ENCODE measurements at regions not wholly inside any gene's neighbourhood (a gene's known extent, or its start where the extent isn't known, plus 50 kb on each side); places are given as distances from the start of the nearest gene placed in this dataset.
A peak's percentile ranks its signal among the peaks of the same experiment; 100 is the strongest.

DNA sequence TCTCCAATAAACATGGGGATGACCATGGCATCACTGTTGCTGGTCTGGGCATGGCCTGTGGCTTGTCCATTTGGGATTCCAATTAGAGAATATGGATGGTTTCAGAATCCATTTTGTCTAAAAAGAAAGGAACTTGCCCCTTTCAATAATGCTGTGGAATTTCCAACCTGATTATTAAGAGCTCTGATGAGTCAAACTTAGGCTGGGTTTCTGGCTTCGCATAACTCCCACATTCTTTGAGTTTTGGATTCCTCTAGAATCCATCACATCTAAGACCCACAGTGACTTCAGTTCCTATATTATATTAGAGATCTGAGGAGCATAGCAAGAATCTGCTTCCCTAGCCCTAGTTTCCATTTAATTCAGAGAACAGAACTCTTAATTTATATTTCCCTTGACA is 531.5 kb downstream of the TNS1 start:
- Histone ChIP-seq H3K27ac (no peak overlapping the region), H3K4me3 (no peak overlapping the region)

DNA sequence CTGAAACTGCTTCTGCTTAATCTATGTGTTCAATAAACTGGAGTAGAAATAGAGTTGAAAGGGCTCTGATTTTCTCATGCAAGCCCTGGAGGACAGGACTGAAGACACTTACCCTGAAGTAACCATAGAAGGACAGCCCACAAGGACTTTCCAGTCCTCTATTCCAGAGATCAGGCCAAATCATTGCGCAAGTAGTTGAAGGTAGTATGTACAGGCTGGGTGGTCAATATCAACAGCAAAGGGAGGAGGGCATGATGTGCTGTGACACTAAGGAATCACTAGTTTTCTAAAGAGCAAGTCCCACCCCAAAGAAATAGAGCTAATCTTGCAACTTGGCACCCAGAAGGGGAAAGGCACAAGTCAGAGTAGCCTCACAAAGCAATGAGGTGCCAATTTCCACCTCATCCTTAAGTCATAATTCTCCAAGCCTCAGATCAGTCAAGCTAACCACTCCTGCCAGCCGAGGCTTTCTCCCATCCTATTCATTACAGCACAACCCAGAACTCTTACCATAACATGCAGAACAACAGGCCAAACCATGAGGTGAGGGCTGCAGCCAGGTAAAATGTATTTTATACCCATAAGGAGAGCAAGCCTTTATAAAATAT is 533.5 kb downstream of the TNS1 start:
- no peak overlapping the region for H3K27ac ChIP-seq
- no peak overlapping the region for H3K4me3 ChIP-seq

DNA sequence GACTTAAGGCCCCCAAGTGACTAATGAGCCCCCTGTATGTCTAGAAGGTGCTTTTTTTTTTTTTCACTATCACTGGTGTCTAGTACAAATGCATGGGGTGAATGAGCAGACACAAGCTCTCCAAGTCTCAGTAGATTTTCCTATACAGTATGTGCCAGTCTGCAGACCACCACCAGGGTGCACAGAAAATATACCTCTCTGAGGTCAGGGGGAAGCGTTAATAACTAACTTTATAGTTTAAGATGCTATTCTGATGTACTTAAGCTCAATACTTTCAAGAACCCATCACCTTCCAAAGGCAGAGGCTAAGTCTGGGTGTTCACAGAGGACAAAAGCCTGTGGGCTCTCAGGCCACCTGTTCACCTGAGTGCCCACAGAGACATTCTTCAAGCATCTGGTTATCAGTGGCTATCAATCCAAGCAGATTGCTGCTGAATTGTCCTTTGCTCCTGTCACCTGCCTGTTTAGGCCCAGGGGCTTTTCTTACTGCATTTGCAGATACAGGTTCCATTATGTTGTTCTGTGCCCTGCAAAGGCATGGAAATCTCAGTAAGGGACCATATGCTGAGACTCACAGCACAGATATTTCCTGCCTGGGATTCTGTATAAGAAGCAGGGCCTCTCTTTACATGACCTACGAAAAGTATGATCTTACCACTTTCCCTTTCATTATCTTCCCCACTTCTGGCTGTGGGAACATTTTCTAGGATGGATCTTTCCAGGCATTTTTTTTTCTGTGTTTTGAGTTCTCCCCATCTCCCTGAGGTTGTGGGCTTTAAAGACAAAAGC is 534.6 kb downstream of the TNS1 start:
- Histone ChIP-seq H3K4me3 (no peak overlapping the region), H3K27ac (no peak overlapping the region)

DNA sequence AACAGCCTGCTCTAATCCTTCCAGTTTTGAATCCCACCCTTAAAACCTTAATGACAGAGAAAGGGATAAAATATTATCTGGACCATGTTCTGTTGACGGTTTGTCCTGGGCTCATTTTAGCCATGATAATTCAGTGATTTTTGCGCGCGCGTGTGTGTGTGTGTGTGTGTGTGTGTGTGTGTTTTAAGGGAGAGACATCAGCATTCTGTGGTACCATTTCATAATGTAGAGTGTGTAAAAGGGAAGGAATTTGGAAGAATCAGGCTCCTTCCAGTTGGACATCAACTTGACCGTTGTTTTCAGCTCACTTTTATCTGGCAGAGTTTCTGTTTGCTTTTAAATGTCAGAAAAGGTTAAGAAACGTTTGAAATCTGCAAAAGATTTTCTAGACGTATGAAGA is 535.5 kb downstream of the TNS1 start:
- Histone ChIP-seq H3K27ac (peak overlapping the region in 2 of 21 experiments; percentile 17 to 26), H3K4me3 (no peak overlapping the region)

- H3K27ac ChIP-seq, result peak overlapping the region in 3 of 21 experiments; percentile 15 to 26 (median 17)
- H3K4me3 ChIP-seq, result no peak overlapping the region
Observed at GRCh38 chr2:217466805-217467204, 536.0 kb downstream of the TNS1 start.

DNA sequence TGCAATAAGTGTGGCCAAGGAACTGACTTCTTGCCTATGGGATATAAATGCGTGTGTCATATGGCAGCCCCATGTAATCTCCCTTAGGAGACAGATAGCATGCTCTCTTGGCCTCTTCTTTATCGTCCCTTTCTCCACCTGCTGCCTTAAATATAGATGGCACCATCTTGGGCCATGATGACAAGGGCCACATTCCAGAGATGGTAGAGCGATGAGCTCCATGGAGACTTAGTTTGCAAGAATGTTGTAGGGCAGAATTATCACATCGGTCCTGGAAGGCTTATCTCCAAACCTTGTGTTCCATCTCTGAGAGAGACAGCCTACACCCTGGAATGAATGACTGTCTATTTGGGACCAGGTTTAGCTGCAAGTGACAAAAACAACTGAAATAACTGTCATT is 536.7 kb downstream of the TNS1 start:
- H3K4me3 ChIP-seq, result no peak overlapping the region
- H3K27ac ChIP-seq, result peak overlapping the region in 2 of 21 experiments; percentile 17 to 26

- Histone ChIP-seq H3K27ac (no peak overlapping the region), H3K4me3 (no peak overlapping the region)
Observed at GRCh38 chr2:217465100-217465499, 537.7 kb downstream of the TNS1 start.

- H3K4me3 ChIP-seq, result no peak overlapping the region
- H3K27ac ChIP-seq, result no peak overlapping the region
Observed at GRCh38 chr2:217463402-217464075, 539.3 kb downstream of the TNS1 start.

DNA sequence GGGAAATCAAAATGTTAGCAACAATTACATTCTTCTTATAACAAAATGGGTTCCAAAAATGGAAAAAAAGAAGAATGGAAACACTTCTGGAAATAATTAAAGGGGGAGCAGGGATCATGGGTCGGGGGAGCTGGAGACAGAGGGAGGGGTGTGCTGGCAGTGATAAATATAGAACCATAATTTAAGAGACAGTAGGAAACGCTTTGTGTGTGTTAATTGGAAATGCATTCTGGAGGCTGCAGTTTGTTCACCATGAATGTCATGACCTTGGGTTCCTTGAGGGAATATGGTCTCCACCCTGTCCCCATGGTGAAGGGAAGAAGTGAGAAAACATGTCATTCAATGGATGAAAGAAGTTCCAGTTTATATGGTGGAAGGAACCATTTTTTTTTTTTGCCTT is 540.7 kb downstream of the TNS1 start:
- Histone ChIP-seq H3K4me3 (no peak overlapping the region), H3K27ac (no peak overlapping the region)

DNA sequence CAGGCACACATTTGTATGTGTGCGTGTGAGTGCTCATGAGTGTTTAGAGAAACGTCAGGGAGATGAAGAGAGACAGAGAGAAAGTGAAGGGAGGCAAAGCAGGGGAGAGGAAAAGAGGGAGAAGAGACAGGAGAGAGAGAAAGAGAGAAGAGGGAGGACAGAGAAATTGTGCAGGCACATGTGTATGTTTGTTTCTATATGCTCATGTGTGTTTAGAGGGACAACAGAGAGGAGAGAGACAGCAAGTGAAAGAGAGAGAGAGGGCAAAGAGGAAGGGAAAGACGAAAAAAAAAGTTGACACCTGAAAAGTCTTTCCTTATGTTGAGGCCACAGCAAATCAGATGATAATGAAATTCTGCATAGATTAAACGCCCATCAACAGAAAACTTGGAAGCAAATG is 541.1 kb downstream of the TNS1 start:
- no peak overlapping the region for H3K27ac ChIP-seq
- H3K4me3 ChIP-seq, result no peak overlapping the region

DNA sequence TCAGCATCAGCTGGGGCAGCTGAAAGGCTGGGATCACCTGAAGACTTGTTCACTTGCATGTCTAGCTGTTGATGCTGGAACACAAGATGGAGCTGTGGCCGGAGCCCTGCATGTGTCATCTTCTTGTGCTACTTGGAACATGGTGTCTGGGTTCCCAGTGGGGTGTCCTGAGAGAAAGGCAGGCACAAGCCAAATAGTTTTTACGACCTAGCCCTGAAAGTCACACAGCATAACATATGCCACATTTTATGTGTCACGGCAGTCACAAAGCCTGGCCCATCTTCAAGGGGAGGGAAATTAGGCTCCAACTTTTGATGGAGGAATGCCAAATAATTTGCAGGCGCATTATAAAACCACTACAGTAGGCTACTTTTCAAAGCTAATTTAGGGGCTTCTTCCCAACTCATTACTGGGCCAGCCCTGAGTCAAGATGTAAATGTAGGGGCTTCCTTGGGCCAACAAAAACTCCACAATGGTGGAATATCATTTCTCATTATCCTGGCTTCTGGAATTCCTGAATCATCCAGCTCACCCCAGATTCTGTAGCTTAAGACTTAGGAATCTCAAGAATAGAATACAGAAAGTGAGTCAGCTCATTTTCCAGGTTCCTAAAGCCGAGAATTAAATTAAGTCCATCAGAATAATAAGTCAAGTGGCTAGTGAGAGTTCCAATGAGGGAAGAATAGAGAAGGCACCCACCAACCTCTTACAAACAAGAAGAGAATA is 543.0 kb downstream of the TNS1 start:
- H3K4me3 ChIP-seq, result no peak overlapping the region
- H3K27ac ChIP-seq, result no peak overlapping the region

GRCh38 chr2:217459016-217459415 is 543.8 kb downstream of the TNS1 start:
- no peak overlapping the region for H3K27ac ChIP-seq
- no peak overlapping the region for H3K4me3 ChIP-seq

DNA sequence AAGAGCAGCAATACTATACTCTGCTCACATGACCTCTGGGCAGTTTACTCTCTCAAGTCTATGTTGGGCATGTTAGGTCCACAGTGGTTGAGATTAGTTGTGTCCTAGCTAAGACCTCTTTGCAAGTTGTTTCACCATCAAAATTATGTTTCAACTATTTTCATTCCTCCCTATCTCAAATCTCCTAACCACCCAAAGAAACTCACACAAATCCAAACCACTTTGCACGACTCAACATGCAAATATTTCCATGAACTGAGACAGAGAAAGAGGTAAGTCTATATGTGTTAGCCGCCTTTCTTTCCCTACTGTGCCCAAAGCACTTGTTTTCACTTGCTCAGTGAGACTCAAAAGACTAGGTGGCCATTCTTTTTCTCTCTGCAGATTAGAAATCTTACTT is 546.8 kb downstream of the TNS1 start:
- H3K27ac ChIP-seq, result no peak overlapping the region

GRCh38 chr2:217452928-217453327 is 549.9 kb downstream of the TNS1 start:
- no peak overlapping the region for H3K27ac ChIP-seq
- H3K4me3 ChIP-seq, result no peak overlapping the region

More for the DNA sequence above, 546.8 kb downstream of the TNS1 start:
- no peak overlapping the region for H3K4me3 ChIP-seq

GRCh38 chr2:217451666-217452065 is 551.1 kb downstream of the TNS1 start:
- no peak overlapping the region for H3K27ac ChIP-seq
- H3K4me3 ChIP-seq, result no peak overlapping the region

DNA sequence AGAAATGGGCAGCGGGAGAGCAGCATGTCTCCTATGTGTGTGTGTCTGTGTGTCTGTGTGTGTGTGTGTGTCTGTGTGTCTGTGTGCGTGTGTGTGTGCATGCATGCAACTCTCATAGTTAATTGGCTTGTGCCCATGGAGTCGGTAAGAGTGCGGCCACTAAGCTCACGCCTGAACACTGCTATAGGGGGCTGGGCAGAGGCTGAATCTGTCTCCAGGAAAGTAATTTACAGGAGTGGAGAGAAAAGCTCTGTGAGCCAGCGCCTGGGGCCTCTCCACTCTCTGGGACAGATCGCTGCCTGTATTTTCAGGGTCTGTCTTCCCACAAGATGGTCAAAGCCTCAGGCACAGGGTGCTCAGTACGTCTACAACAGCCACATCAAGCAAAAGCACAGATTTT is 553.4 kb downstream of the TNS1 start:
- no peak overlapping the region for H3K4me3 ChIP-seq

GRCh38 chr2:217448860-217449259 is 553.9 kb downstream of the TNS1 start:
- H3K27ac ChIP-seq, result no peak overlapping the region
- H3K4me3 ChIP-seq, result no peak overlapping the region

More for the DNA sequence above, 553.4 kb downstream of the TNS1 start:
- no peak overlapping the region for H3K27ac ChIP-seq

GRCh38 chr2:217445723-217446122 is 557.1 kb downstream of the TNS1 start:
- no peak overlapping the region for H3K27ac ChIP-seq
- no peak overlapping the region for H3K4me3 ChIP-seq

DNA sequence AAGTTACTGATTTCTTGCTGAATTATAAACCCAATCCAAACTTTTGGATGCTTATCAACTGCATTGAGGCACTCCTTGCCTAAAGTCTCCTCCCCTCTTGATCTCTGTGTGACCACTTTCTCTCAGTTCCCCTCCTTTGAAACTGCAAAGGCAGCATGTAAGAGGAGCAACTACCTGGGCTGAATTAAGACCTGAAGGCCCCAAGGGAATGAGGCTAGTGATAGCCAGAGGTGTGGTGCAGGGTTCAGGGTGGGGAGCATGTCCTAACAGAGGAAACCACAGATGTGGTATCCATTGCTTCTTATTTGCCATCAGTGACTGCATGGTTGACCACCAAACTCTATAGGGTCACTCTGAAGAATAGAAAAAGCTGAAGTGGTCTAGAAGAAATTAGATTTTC is 557.9 kb downstream of the TNS1 start:
- Histone ChIP-seq H3K4me3 (no peak overlapping the region), H3K27ac (no peak overlapping the region)

DNA sequence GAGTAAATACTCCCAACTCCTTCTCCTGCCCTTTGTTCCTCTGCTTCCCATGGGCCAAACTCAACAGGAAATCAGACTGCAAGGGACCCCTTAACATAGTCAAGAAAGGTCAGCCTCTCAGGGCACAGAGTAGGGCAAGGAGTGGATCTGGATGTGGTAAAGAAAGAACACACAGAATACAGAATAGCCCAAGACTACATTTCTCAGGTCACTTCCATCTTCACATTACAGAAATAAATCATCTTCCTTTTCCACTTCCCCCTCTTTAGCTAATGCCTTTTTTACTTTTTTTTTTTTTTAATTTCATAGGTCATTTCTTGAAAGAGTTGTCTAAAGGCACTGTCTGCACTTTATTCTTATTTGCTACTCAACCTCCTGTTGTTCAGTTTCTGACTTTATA is 558.3 kb downstream of the TNS1 start:
- Histone ChIP-seq H3K27ac (no peak overlapping the region), H3K4me3 (no peak overlapping the region)

All from skin epidermis (tissue), 12 donors.